Glutamatergic neuron (in vitro differentiated cells): ENCODE measurements at regions not wholly inside any gene's neighbourhood (a gene's known extent, or its start where the extent isn't known, plus 50 kb on each side); places are given as distances from the start of the nearest gene placed in this dataset.
A peak's percentile ranks its signal among the peaks of the same experiment; 100 is the strongest.

Source experiments
- DNase-seq: peaks from one replicate; pipeline ENCODE4 v3.0.0; 2022
- H3K27ac Mint-ChIP-seq: one replicate; pipeline ENCODE4 v1.8.0; 2020; ENCODE audit warnings: mild to moderate bottlenecking, mixed read lengths, inconsistent platforms; ENCODE audit not compliant: unreplicated experiment
- H3K27me3 Mint-ChIP-seq: one replicate; pipeline ENCODE4 v1.8.0; 2020; ENCODE audit warnings: mild to moderate bottlenecking, moderate library complexity, mixed read lengths, inconsistent platforms; ENCODE audit not compliant: unreplicated experiment
- H3K36me3 Mint-ChIP-seq: one replicate; pipeline ENCODE4 v1.8.0; 2020; ENCODE audit warnings: mild to moderate bottlenecking, mixed read lengths, inconsistent platforms; ENCODE audit not compliant: unreplicated experiment
- H3K4me1 Mint-ChIP-seq: one replicate; pipeline ENCODE4 v1.8.0; 2020; ENCODE audit warnings: mild to moderate bottlenecking, low read depth, mixed read lengths, inconsistent platforms; ENCODE audit not compliant: unreplicated experiment
- H3K4me3 Mint-ChIP-seq: one replicate; pipeline ENCODE4 v1.8.0; 2020; ENCODE audit warnings: mild to moderate bottlenecking, mixed read lengths, inconsistent platforms; ENCODE audit not compliant: unreplicated experiment
- H3K9me3 Mint-ChIP-seq: one replicate; pipeline ENCODE4 v1.8.0; 2020; ENCODE audit warnings: mild to moderate bottlenecking, moderate library complexity, mixed read lengths, inconsistent platforms; ENCODE audit not compliant: unreplicated experiment
- CTCF ChIP-seq: fragments of 200-600 bp; sonication (generic); IDR thresholded peaks from one replicate; pipeline ENCODE4 v1.5.0; 2021; ENCODE audit not compliant: partially characterized antibody, unreplicated experiment

GRCh38 chr1:36595921-36596320, 113.2 kb upstream of the CSF3R start:
- H3K9me3 Mint-ChIP-seq = peaks cover 5% of the 10 kb centered on the region
- no peak for DNase-seq
- no peak overlapping the region for H3K4me3 Mint-ChIP-seq
- no peak for TF ChIP-seq CTCF
- H3K27ac Mint-ChIP-seq = no peak overlapping the region
- H3K36me3 Mint-ChIP-seq = peaks cover 4% of the 10 kb centered on the region
- H3K27me3 Mint-ChIP-seq = peaks cover 1% of the 10 kb centered on the region
- H3K4me1 Mint-ChIP-seq = peaks cover 11% of the 10 kb centered on the region

- peaks cover 5% of the 10 kb centered on the region for H3K9me3 Mint-ChIP-seq
- no peak for DNase-seq
- H3K27ac Mint-ChIP-seq = no peak overlapping the region
- TF ChIP-seq CTCF = no peak
- H3K4me3 Mint-ChIP-seq = no peak overlapping the region
- H3K36me3 Mint-ChIP-seq = peaks cover 4% of the 10 kb centered on the region
- peaks cover 17% of the 10 kb centered on the region for H3K4me1 Mint-ChIP-seq
- peaks cover 3% of the 10 kb centered on the region for H3K27me3 Mint-ChIP-seq
Observed at GRCh38 chr1:36595349-36595748, 112.6 kb upstream of the CSF3R start.

- Mint-ChIP-seq H3K4me1 (peaks cover 26% of the 10 kb centered on the region), H3K36me3 (peaks cover 4% of the 10 kb centered on the region), H3K4me3 (no peak overlapping the region), H3K27me3 (peaks cover 4% of the 10 kb centered on the region), H3K27ac (no peak overlapping the region), H3K9me3 (peaks cover 5% of the 10 kb centered on the region)
- TF ChIP-seq CTCF = no peak
- no peak for DNase-seq
Observed at GRCh38 chr1:36594023-36594422, 111.3 kb upstream of the CSF3R start.

- no peak for DNase-seq
- Mint-ChIP-seq H3K4me1 (peaks cover 43% of the 10 kb centered on the region), H3K4me3 (peak overlapping the region; percentile 5), H3K36me3 (peaks cover 4% of the 10 kb centered on the region), H3K27me3 (peaks cover 4% of the 10 kb centered on the region), H3K9me3 (no peaks in the 10 kb centered on the region), H3K27ac (peak overlapping the region; percentile 60)
- TF ChIP-seq CTCF = no peak
Observed at GRCh38 chr1:36591278-36591677, 108.6 kb upstream of the CSF3R start.

- H3K4me3 Mint-ChIP-seq = peak overlapping the region; percentile 5
- no peaks in the 10 kb centered on the region for H3K9me3 Mint-ChIP-seq
- peaks cover 48% of the 10 kb centered on the region for H3K4me1 Mint-ChIP-seq
- DNase-seq = no peak
- peak overlapping the region; percentile 60 for H3K27ac Mint-ChIP-seq
- H3K36me3 Mint-ChIP-seq = peaks cover 4% of the 10 kb centered on the region
- H3K27me3 Mint-ChIP-seq = peaks cover 6% of the 10 kb centered on the region
- TF ChIP-seq CTCF = no peak
Observed at GRCh38 chr1:36590771-36591170, 108.1 kb upstream of the CSF3R start.
